ENCODE measurements at regions not wholly inside any gene's neighbourhood (a gene's known extent, or its start where the extent isn't known, plus 50 kb on each side); places are given as distances from the start of the nearest gene placed in this dataset.

DNA sequence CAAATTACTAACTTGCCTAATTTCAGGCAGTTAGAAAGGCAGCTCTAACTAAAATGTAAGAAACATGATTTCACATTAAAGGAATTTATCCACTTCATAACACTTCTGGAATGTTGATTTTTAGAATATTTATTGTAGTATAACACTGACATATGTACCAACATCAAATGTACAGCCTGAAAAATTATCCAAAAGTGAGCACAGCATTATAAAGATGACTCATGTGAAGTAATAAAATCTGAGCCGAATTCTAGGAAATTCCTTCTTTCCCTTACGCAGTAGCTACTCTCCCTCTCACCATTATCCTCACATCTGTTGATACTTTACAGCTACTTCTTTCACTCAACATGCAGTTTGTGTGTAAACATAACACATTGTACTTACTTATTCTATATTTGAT is 610.6 kb downstream of the ZWINT start (continued):
- TF ChIP-seq, protein P1, sequence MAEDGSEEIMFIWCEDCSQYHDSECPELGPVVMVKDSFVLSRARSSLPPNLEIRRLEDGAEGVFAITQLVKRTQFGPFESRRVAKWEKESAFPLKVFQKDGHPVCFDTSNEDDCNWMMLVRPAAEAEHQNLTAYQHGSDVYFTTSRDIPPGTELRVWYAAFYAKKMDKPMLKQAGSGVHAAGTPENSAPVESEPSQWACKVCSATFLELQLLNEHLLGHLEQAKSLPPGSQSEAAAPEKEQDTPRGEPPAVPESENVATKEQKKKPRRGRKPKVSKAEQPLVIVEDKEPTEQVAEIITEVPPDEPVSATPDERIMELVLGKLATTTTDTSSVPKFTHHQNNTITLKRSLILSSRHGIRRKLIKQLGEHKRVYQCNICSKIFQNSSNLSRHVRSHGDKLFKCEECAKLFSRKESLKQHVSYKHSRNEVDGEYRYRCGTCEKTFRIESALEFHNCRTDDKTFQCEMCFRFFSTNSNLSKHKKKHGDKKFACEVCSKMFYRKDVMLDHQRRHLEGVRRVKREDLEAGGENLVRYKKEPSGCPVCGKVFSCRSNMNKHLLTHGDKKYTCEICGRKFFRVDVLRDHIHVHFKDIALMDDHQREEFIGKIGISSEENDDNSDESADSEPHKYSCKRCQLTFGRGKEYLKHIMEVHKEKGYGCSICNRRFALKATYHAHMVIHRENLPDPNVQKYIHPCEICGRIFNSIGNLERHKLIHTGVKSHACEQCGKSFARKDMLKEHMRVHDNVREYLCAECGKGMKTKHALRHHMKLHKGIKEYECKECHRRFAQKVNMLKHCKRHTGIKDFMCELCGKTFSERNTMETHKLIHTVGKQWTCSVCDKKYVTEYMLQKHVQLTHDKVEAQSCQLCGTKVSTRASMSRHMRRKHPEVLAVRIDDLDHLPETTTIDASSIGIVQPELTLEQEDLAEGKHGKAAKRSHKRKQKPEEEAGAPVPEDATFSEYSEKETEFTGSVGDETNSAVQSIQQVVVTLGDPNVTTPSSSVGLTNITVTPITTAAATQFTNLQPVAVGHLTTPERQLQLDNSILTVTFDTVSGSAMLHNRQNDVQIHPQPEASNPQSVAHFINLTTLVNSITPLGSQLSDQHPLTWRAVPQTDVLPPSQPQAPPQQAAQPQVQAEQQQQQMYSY (CRISPR knock-in tag; IDR thresholded peaks at IDR 0.05), result no peak

DNA sequence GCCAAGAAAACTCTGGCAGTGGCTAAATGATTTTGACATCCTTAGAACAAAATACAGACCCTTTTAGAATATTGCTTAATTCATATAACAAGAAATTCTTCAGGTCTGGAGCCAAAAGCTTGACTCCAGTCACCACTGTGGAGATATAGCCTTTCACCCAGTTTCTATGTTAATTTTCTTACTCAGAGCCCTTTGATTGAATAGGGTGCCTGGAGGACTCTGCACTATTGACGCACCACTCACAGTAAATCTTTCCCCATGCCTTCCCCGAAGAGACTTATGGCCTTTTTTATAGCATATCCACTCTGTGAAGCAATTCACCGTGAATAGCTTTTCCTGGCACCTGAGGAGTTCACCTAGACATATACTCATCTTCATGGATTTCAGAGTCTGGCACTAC is 613.8 kb downstream of the ZWINT start:
- no peaks in the 10 kb centered on the region for H3K27me3 Mint-ChIP-seq (ENCODE audit: low read depth)
- ATAC-seq, result peak; percentile 47
- ChIA-PET POLR2A (no interaction called here), CTCF (interaction anchor here (1.2 kb wide), 1 partner anchor 79 kb away, joined by 3 read pairs; no protein-coding TSS in a partner anchor)
- no peaks in the 10 kb centered on the region for H3K9me3 Mint-ChIP-seq
- H3K36me3 Mint-ChIP-seq, result no peaks in the 10 kb centered on the region
- DNase-seq (ENCODE audit: low spot score), result no peak
- peaks cover 15% of the 10 kb centered on the region for H3K4me1 Mint-ChIP-seq
- no peak for TF ChIP-seq RELA (CRISPR knock-in tag; IDR thresholded peaks at IDR 0.05; ENCODE audit: borderline replicate concordance)
- no peak overlapping the region for H3K4me3 Mint-ChIP-seq
- H3K27ac Mint-ChIP-seq, result 0 out of 2 replicates have a peak overlapping the region, but pooled peaks have one; percentile 57

- ChIA-PET CTCF (no interaction called here), POLR2A (no interaction called here)
- Mint-ChIP-seq H3K36me3 (no peaks in the 10 kb centered on the region), H3K27ac (no peak overlapping the region), H3K27me3 (ENCODE audit: low read depth) (no peaks in the 10 kb centered on the region), H3K4me1 (peaks cover 15% of the 10 kb centered on the region), H3K4me3 (no peak overlapping the region), H3K9me3 (no peaks in the 10 kb centered on the region)
- TF ChIP-seq ZSCAN18 (CRISPR knock-in tag; IDR thresholded peaks at IDR 0.05), result no peak
- TF ChIP-seq ZNF671 (CRISPR knock-in tag; IDR thresholded peaks at IDR 0.05), result no peak
- TF ChIP-seq, protein P2, sequence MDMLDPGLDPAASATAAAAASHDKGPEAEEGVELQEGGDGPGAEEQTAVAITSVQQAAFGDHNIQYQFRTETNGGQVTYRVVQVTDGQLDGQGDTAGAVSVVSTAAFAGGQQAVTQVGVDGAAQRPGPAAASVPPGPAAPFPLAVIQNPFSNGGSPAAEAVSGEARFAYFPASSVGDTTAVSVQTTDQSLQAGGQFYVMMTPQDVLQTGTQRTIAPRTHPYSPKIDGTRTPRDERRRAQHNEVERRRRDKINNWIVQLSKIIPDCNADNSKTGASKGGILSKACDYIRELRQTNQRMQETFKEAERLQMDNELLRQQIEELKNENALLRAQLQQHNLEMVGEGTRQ (CRISPR knock-in tag; IDR thresholded peaks at IDR 0.05), result no peak
- TF ChIP-seq TP53 (CRISPR knock-in tag; IDR thresholded peaks at IDR 0.05), result no peak
- DNase-seq (ENCODE audit: low spot score) (no peak), ATAC-seq (no peak)
Observed at GRCh38 chr10:55746002-55746401, 615.1 kb downstream of the ZWINT start.

DNA sequence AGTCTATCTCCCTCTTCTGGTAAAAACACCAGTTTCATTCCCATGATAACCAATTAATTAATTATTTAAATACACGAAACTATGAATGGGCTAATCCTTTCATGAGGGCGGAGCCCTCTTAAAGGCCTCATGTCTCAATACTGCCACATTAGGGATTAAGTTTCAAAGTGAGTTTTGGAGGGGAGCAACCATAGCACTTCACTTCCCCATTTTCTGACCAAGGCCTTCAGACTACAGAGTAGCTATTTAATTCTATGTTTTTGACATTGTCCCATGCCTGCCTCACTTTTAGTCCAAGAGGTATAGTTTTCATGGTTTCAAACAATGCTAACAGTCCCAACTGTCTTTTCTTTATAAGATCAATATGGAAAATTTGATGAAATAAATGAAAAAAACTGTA is 618.6 kb downstream of the ZWINT start:
- no peak for ATAC-seq
- DNase-seq (ENCODE audit: low spot score), result no peak
- Mint-ChIP-seq H3K9me3 (no peaks in the 10 kb centered on the region), H3K27me3 (ENCODE audit: low read depth) (no peaks in the 10 kb centered on the region), H3K36me3 (no peaks in the 10 kb centered on the region), H3K4me1 (peaks cover 25% of the 10 kb centered on the region), H3K27ac (no peak overlapping the region), H3K4me3 (no peak overlapping the region)
- ChIA-PET CTCF (no interaction called here), POLR2A (no interaction called here)
- TF ChIP-seq TEAD4 (CRISPR knock-in tag; IDR thresholded peaks at IDR 0.05) (no peak), ZNF138 (CRISPR knock-in tag; conservative IDR thresholded peaks at IDR 0.05) (no peak), KAT7 (CRISPR knock-in tag; IDR thresholded peaks at IDR 0.05; ENCODE audit: borderline replicate concordance) (no peak), FOXJ3 (CRISPR knock-in tag; IDR thresholded peaks at IDR 0.05; ENCODE audit: borderline replicate concordance) (no peak), SMAD4 (CRISPR knock-in tag; IDR thresholded peaks at IDR 0.05) (no peak), GRHL2 (CRISPR knock-in tag; IDR thresholded peaks at IDR 0.05; ENCODE audit: insufficient replicate concordance, severe bottlenecking) (no peak), CDX4 (CRISPR knock-in tag; IDR thresholded peaks at IDR 0.05; ENCODE audit: borderline replicate concordance) (no peak)
- TF ChIP-seq, protein P3, sequence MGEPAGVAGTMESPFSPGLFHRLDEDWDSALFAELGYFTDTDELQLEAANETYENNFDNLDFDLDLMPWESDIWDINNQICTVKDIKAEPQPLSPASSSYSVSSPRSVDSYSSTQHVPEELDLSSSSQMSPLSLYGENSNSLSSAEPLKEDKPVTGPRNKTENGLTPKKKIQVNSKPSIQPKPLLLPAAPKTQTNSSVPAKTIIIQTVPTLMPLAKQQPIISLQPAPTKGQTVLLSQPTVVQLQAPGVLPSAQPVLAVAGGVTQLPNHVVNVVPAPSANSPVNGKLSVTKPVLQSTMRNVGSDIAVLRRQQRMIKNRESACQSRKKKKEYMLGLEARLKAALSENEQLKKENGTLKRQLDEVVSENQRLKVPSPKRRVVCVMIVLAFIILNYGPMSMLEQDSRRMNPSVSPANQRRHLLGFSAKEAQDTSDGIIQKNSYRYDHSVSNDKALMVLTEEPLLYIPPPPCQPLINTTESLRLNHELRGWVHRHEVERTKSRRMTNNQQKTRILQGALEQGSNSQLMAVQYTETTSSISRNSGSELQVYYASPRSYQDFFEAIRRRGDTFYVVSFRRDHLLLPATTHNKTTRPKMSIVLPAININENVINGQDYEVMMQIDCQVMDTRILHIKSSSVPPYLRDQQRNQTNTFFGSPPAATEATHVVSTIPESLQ (CRISPR knock-in tag; IDR thresholded peaks at IDR 0.05), result no peak
- TF ChIP-seq, protein P1 (CRISPR knock-in tag; IDR thresholded peaks at IDR 0.05), result no peak
- TF ChIP-seq, protein P4, sequence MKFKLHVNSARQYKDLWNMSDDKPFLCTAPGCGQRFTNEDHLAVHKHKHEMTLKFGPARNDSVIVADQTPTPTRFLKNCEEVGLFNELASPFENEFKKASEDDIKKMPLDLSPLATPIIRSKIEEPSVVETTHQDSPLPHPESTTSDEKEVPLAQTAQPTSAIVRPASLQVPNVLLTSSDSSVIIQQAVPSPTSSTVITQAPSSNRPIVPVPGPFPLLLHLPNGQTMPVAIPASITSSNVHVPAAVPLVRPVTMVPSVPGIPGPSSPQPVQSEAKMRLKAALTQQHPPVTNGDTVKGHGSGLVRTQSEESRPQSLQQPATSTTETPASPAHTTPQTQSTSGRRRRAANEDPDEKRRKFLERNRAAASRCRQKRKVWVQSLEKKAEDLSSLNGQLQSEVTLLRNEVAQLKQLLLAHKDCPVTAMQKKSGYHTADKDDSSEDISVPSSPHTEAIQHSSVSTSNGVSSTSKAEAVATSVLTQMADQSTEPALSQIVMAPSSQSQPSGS (CRISPR knock-in tag; IDR thresholded peaks at IDR 0.05; ENCODE audit: borderline replicate concordance, low read depth), result no peak

Measured in WTC11 (cell line).